NCI-H82 treated with DMSO at 0.1 percent for 48 hours (cell line): ENCODE measurements at regions not wholly inside any gene's neighbourhood (a gene's known extent, or its start where the extent isn't known, plus 50 kb on each side); places are given as distances from the start of the nearest gene placed in this dataset.

Experiments
- DNase-seq: peaks from one replicate; lab custom pipeline; 2025; ENCODE audit not compliant: unreplicated experiment; lab: John Stamatoyannopoulos, UW

- no peak for DNase-seq
Measured at GRCh38 chr6:156526081-156526480, 251.1 kb upstream of the ARID1B start.

DNA sequence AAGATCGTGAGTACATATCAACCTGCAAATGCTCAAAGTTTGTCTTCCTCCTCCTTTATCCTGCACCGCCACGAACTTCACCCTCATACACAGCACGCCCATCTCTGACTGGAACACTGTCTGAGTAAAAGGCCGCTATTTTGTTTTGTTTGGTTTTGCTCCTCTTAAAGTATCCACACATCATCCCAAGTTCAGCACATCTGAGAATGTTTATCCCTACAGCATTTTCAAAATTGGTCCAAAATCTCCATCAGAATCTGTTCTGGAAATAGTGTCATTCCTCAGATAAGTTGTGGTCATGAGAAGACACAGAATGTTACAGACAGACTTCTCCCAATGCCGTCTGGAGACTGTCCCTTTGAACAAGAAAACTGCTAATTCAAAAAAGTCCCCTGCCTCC, 251.6 kb upstream of the ARID1B start:
- no peak for DNase-seq

DNA sequence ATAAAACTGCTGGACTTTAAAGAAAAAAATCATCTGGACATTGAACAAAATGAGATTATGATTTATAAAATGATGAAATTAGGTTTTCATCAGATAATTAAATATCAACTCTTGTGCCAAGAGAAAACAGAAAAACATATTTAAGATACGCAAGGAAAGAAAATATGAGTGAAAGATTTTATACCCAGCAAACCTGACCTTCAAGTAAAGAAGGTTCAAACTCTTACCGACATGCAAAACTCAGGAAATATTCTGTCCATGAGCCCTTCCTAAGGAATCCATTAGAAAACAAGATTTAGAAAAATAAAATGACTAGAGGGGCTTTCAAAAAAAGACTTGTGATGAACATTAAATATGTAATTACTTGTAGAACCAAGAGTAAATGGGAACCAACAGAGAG, 257.2 kb upstream of the ARID1B start:
- DNase-seq: no peak

GRCh38 chr6:156517088-156517487, 260.1 kb upstream of the ARID1B start:
- no peak for DNase-seq

DNA sequence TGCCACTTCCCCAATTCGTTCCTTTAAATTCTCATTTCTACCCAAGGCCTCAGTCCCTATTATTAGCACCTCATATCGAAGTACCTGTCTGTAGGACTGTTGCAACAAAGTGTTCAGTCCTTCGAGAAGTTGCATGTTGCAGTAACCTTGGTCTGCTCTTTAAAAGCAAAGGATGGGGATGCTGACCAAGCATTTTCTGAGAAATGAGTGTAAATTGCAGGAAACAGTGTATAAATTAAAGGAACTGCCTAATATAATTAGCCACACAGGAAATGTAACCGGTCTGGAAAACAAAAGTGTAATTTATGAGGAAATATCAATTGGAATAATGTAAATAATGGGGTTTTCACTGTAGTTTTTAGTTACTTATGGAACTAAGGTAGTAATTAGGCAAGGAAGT, 261.9 kb upstream of the ARID1B start:
- DNase-seq: no peak

DNA sequence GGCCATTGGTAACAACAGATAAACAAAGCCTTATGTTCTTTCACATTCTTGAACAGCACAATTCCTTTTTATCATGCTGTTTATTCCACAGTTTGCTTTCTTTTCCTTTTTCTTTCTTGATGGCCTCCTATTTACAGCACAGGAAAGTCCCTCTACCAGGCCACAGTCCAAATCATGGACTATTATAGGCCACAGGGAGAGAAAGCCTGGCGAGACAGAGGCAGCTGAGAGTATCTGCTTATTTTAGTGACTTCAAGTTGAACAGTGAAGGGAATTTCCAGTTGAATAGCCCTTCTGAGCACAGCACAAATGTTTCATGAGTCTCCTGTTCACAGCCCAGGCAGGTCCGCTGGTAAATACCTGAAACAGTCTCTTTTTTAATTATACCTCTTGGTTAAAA, 263.7 kb upstream of the ARID1B start:
- no peak for DNase-seq

DNA sequence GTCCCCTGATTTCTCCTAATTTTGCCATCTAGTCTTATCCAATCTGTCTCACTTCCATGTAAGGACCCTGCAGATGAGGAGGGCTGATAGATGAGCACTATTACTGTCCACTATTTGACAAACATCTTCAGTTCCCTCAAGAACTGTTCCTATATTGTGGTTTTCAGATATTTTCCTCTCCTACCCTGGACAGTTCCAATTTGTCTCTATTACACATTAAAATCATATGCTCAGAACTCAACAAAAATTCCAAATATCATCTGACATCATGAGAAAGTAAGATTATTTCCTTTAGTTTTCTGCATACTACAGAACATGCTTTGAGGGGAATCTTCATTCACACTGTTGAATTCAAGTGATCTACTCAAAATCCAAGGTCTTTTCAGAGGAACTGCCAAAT, 265.6 kb upstream of the ARID1B start:
- DNase-seq: no peak

DNA sequence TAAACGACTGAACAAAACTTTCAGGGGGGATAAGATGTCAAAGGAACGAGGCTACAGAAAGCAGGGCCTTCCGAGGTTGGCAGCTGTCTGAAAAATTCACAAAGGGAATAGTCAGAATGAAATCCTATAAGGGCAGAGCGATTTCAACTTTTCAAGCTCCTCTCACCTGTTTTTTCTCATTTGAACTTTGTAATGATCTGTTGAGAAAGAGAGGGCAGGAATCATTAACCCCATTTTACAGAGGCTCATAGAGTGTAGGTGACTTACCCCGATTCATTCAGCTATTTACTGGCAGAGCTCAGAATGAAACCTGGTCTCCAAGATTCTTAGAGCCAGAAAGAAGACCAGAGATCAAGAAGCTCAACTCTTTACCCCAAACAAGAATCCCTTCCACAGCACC, 266.1 kb upstream of the ARID1B start:
- DNase-seq: no peak

- DNase-seq: no peak
Measured at GRCh38 chr6:156510242-156510641, 266.9 kb upstream of the ARID1B start.

GRCh38 chr6:156509496-156509895, 267.7 kb upstream of the ARID1B start:
- DNase-seq: no peak

GRCh38 chr6:156508923-156509322, 268.3 kb upstream of the ARID1B start:
- no peak for DNase-seq

DNA sequence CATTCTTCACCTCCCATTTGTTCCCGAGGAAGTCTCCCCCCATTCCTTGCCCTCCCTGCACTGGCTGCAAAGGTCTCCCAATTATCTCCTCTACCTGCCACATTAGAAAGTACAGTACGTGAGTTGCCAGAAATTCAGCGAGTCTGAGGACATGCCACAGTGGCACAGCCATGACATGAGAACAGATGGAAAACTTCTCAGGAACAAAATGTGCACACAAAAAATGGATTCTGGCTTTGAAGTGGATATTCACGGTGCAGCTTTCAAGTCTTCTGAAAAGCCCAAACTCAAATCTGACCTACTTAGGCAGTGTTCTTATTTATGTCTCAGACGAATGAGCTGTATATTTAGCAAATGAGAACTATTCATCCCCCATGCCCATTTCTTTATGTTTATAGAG, 269.1 kb upstream of the ARID1B start:
- no peak for DNase-seq

DNA sequence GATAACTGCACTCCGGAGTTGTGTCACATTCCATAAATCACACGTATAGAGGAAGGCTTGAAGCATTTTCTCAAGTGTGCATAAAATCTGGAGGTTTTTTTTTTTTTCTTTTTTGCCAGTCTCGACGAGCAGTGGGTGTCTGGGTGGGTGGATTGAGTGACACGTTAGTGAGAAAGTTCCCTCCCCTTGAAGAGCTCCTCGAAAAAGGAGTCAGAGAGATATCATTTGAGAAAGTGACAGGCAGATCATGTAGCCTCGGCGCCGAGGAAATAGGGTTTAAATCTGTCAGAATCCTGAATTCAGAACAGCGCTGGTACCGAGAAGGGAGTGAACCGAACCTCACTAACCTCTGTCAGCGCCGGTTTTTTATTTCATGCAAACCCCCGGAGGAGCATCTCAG, 269.5 kb upstream of the ARID1B start:
- DNase-seq: no peak

- no peak for DNase-seq
Measured at GRCh38 chr6:156507106-156507505, 270.1 kb upstream of the ARID1B start.

- DNase-seq: no peak
Measured at GRCh38 chr6:156502969-156503504, 274.1 kb upstream of the ARID1B start.

- DNase-seq: no peak
Measured at GRCh38 chr6:156497618-156498017, 279.6 kb upstream of the ARID1B start.

- DNase-seq: no peak
Measured at GRCh38 chr6:156487877-156488276, 289.3 kb upstream of the ARID1B start.

DNA sequence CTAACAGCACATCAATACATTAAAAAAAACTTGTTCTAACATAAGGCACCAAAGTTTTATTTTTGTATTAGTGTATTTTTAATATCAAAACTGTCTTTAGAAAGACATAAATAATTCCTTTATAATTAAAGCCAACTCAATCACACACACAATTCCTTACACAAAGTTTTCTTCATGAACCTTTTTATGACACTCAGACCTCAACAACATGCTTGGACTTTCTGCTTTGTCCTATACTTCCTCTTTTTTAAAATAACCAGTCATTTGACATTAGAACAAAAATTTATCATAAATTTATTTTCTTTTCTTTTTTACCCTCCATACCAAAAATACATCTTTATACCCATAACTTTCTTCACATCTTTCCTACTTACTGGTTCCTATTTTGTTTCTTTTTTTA, 292.0 kb upstream of the ARID1B start:
- no peak for DNase-seq

DNA sequence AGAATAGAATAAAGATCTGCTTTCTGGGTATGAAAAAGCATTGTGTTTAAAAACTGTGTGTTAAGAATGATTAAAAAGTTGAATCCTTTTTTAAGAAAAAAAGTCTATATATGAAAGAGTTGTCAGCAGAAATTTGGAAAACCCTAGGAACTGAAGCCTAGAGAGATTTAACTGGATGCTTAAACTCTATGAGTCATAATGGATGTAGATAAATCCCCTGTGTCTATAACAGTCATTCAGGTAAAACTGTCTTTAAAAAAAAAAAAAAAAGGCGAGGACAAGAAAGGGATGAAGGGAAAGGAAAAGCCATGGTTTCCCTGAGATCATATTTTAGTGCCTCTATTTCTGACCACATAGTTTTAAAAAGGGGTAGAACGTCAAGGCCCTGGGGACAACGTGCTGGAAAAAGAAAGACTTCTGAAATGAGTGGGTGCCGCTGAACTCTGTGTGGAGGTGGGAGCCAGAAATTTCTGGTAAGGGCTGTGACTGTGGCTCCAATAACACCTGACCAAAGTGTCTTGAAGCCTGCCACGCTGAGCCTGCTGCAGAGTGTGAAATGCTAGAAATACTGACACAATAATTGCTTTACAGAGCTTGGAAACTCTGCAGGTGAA, 302.6 kb upstream of the ARID1B start:
- no peak for DNase-seq

DNA sequence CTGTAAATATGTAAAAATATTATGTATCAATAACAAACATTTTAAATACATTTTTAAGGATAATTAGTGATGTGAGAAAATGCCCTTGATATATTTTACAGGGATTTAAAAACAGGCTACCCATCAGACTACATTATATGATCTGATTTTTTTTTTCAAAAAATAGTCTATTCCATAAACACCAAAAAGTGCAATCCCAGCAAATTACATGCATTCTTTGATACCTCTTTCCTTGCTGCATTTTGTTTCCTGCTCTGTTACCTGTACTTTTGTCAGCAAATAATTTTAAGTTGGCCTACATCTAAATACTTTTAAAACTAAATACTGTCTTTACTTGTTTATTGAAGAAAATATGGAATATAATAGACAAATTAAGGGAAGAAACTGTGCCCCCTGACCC, 306.2 kb upstream of the ARID1B start:
- DNase-seq: no peak

DNA sequence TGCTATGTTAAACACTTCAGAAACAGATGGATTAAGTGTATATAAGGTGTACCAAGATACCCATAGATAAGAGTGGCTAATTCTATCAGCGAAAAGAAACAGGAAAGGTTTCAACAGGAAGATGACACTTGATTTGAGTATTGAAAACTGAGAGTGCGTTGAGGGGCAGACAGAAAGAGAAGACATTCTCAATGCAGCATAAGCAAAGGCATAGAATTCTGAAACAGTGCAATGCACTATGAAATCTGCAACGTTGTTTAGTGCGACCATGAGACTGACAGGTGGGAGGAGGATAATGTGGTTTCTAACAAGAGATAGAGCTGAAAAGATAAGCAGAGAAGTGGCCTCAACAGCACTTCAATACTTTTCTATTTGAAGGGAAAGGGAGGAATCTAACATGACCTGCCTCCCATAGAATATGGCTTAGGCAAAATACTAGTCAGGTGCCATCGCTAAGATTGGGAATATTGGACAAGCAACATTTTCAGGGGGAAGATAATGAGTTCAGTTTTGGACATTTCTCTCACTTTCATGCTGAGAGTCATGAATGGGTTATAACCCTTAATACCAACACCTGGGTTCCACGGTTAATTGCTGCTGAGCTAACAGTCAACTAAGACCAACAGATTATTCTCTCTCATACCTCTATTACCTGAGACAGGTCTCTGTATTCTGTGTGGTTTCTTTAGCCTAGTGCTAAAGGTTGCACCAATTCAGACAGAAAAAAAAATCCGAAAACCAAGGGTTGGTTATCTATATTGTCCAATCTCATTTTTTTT, 312.9 kb upstream of the ARID1B start:
- no peak for DNase-seq

- DNase-seq: no peak
Measured at GRCh38 chr6:156461647-156462046, 315.5 kb upstream of the ARID1B start.

DNA sequence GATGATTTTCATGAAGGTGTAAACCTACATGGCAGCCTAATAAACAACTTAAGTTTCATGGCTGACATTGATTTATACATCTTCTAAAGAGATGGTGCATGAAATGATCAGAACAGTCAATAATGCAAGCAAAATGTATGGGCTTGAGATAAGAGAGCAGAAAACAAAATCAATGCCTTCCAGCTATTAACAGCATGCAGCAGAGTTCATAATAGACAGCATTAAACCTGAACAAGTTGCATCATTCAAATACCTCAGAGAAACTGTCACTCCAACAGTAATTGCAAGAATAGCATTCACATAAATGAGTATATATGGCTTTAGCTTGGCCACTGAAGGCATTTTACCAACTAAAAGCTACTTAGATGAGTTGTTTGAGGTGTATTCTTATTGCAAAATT, 319.6 kb upstream of the ARID1B start:
- DNase-seq: no peak
